ENCODE measurements at regions not wholly inside any gene's neighbourhood (a gene's known extent, or its start where the extent isn't known, plus 50 kb on each side); places are given as distances from the start of the nearest gene placed in this dataset.

- H3K9me3 ChIP-seq (ENCODE audit: low read length) = peaks cover 8% of the 10 kb centered on the region
- no peak overlapping the region for H3K9ac ChIP-seq (ENCODE audit: low read length)
- no peak overlapping the region for H3K4me3 ChIP-seq (ENCODE audit: low read depth in 1 of 2, low read length in 2 of 2)
- no peak overlapping the region for H3K27ac ChIP-seq (ENCODE audit: low read depth, low read length)
- no peaks in the 10 kb centered on the region for H3K4me1 ChIP-seq (ENCODE audit: insufficient read depth, low read length)
- no peaks in the 10 kb centered on the region for H3K27me3 ChIP-seq (ENCODE audit: control insufficient read depth in 1 of 2, insufficient read depth in 2 of 2, low read length in 2 of 2)
- H3K36me3 ChIP-seq (ENCODE audit: insufficient read depth, low read length) = no peaks in the 10 kb centered on the region
Measured at GRCh38 chr2:128710729-128711128, 392.1 kb upstream of the HS6ST1 start.

- Histone ChIP-seq H3K9me3 (ENCODE audit: low read length) (no peaks in the 10 kb centered on the region), H3K9ac (ENCODE audit: low read length) (no peak overlapping the region), H3K4me1 (ENCODE audit: insufficient read depth, low read length) (no peaks in the 10 kb centered on the region), H3K27me3 (ENCODE audit: control insufficient read depth in 1 of 2, insufficient read depth in 2 of 2, low read length in 2 of 2) (no peaks in the 10 kb centered on the region), H3K27ac (ENCODE audit: low read depth, low read length) (no peak overlapping the region), H3K36me3 (ENCODE audit: insufficient read depth, low read length) (no peaks in the 10 kb centered on the region), H3K4me3 (ENCODE audit: low read depth in 1 of 2, low read length in 2 of 2) (no peak overlapping the region)
Measured at GRCh38 chr2:128714285-128714684, 395.6 kb upstream of the HS6ST1 start.

GRCh38 chr2:128714851-128715312 lies 396.2 kb upstream of the HS6ST1 start:
- Histone ChIP-seq H3K27me3 (ENCODE audit: control insufficient read depth in 1 of 2, insufficient read depth in 2 of 2, low read length in 2 of 2) (no peaks in the 10 kb centered on the region), H3K9me3 (ENCODE audit: low read length) (no peaks in the 10 kb centered on the region), H3K4me3 (ENCODE audit: low read depth in 1 of 2, low read length in 2 of 2) (no peak overlapping the region), H3K9ac (ENCODE audit: low read length) (no peak overlapping the region), H3K36me3 (ENCODE audit: insufficient read depth, low read length) (no peaks in the 10 kb centered on the region), H3K27ac (ENCODE audit: low read depth, low read length) (no peak overlapping the region), H3K4me1 (ENCODE audit: insufficient read depth, low read length) (no peaks in the 10 kb centered on the region)

- no peaks in the 10 kb centered on the region for H3K27me3 ChIP-seq (ENCODE audit: control insufficient read depth in 1 of 2, insufficient read depth in 2 of 2, low read length in 2 of 2)
- H3K4me1 ChIP-seq (ENCODE audit: insufficient read depth, low read length) = no peaks in the 10 kb centered on the region
- no peaks in the 10 kb centered on the region for H3K9me3 ChIP-seq (ENCODE audit: low read length)
- no peak overlapping the region for H3K9ac ChIP-seq (ENCODE audit: low read length)
- no peak overlapping the region for H3K27ac ChIP-seq (ENCODE audit: low read depth, low read length)
- no peaks in the 10 kb centered on the region for H3K36me3 ChIP-seq (ENCODE audit: insufficient read depth, low read length)
- no peak overlapping the region for H3K4me3 ChIP-seq (ENCODE audit: low read depth in 1 of 2, low read length in 2 of 2)
Measured at GRCh38 chr2:128715360-128715759, 396.7 kb upstream of the HS6ST1 start.

GRCh38 chr2:128716299-128716721 lies 397.6 kb upstream of the HS6ST1 start:
- Histone ChIP-seq H3K27ac (ENCODE audit: low read depth, low read length) (no peak overlapping the region), H3K27me3 (ENCODE audit: control insufficient read depth in 1 of 2, insufficient read depth in 2 of 2, low read length in 2 of 2) (no peaks in the 10 kb centered on the region), H3K36me3 (ENCODE audit: insufficient read depth, low read length) (no peaks in the 10 kb centered on the region), H3K9ac (ENCODE audit: low read length) (no peak overlapping the region), H3K4me3 (ENCODE audit: low read depth in 1 of 2, low read length in 2 of 2) (no peak overlapping the region), H3K9me3 (ENCODE audit: low read length) (no peaks in the 10 kb centered on the region), H3K4me1 (ENCODE audit: insufficient read depth, low read length) (no peaks in the 10 kb centered on the region)

- no peak overlapping the region for H3K9ac ChIP-seq (ENCODE audit: low read length)
- no peak overlapping the region for H3K4me3 ChIP-seq (ENCODE audit: low read depth in 1 of 2, low read length in 2 of 2)
Measured at GRCh38 chr2:128717758-128718710, 399.4 kb upstream of the HS6ST1 start.

GRCh38 chr2:128720080-128721022 lies 401.7 kb upstream of the HS6ST1 start:
- H3K9ac ChIP-seq (ENCODE audit: low read length) = no peak overlapping the region
- no peaks in the 10 kb centered on the region for H3K36me3 ChIP-seq (ENCODE audit: insufficient read depth, low read length)
- no peaks in the 10 kb centered on the region for H3K27me3 ChIP-seq (ENCODE audit: control insufficient read depth in 1 of 2, insufficient read depth in 2 of 2, low read length in 2 of 2)
- no peaks in the 10 kb centered on the region for H3K9me3 ChIP-seq (ENCODE audit: low read length)
- no peak overlapping the region for H3K27ac ChIP-seq (ENCODE audit: low read depth, low read length)
- H3K4me1 ChIP-seq (ENCODE audit: insufficient read depth, low read length) = no peaks in the 10 kb centered on the region
- no peak overlapping the region for H3K4me3 ChIP-seq (ENCODE audit: low read depth in 1 of 2, low read length in 2 of 2)

More at GRCh38 chr2:128717758-128718710, 399.4 kb upstream of the HS6ST1 start:
- Histone ChIP-seq H3K27me3 (ENCODE audit: control insufficient read depth in 1 of 2, insufficient read depth in 2 of 2, low read length in 2 of 2) (no peaks in the 10 kb centered on the region), H3K27ac (ENCODE audit: low read depth, low read length) (no peak overlapping the region), H3K9me3 (ENCODE audit: low read length) (no peaks in the 10 kb centered on the region), H3K4me1 (ENCODE audit: insufficient read depth, low read length) (no peaks in the 10 kb centered on the region), H3K36me3 (ENCODE audit: insufficient read depth, low read length) (no peaks in the 10 kb centered on the region)

- H3K27ac ChIP-seq (ENCODE audit: low read depth, low read length) = no peak overlapping the region
- no peak overlapping the region for H3K9ac ChIP-seq (ENCODE audit: low read length)
- no peaks in the 10 kb centered on the region for H3K4me1 ChIP-seq (ENCODE audit: insufficient read depth, low read length)
- no peaks in the 10 kb centered on the region for H3K36me3 ChIP-seq (ENCODE audit: insufficient read depth, low read length)
- no peaks in the 10 kb centered on the region for H3K27me3 ChIP-seq (ENCODE audit: control insufficient read depth in 1 of 2, insufficient read depth in 2 of 2, low read length in 2 of 2)
- H3K4me3 ChIP-seq (ENCODE audit: low read depth in 1 of 2, low read length in 2 of 2) = no peak overlapping the region
- H3K9me3 ChIP-seq (ENCODE audit: low read length) = no peaks in the 10 kb centered on the region
Measured at GRCh38 chr2:128721096-128721495, 402.4 kb upstream of the HS6ST1 start.

- Histone ChIP-seq H3K4me3 (ENCODE audit: low read depth in 1 of 2, low read length in 2 of 2) (no peak overlapping the region), H3K27me3 (ENCODE audit: control insufficient read depth in 1 of 2, insufficient read depth in 2 of 2, low read length in 2 of 2) (no peaks in the 10 kb centered on the region), H3K36me3 (ENCODE audit: insufficient read depth, low read length) (no peaks in the 10 kb centered on the region), H3K9ac (ENCODE audit: low read length) (no peak overlapping the region), H3K9me3 (ENCODE audit: low read length) (no peaks in the 10 kb centered on the region), H3K4me1 (ENCODE audit: insufficient read depth, low read length) (no peaks in the 10 kb centered on the region), H3K27ac (ENCODE audit: low read depth, low read length) (no peak overlapping the region)
Measured at GRCh38 chr2:128722489-128722888, 403.8 kb upstream of the HS6ST1 start.

- no peak overlapping the region for H3K27ac ChIP-seq (ENCODE audit: low read depth, low read length)
- H3K9ac ChIP-seq (ENCODE audit: low read length) = no peak overlapping the region
- H3K27me3 ChIP-seq (ENCODE audit: control insufficient read depth in 1 of 2, insufficient read depth in 2 of 2, low read length in 2 of 2) = no peaks in the 10 kb centered on the region
- H3K4me3 ChIP-seq (ENCODE audit: low read depth in 1 of 2, low read length in 2 of 2) = no peak overlapping the region
- no peaks in the 10 kb centered on the region for H3K9me3 ChIP-seq (ENCODE audit: low read length)
- no peaks in the 10 kb centered on the region for H3K4me1 ChIP-seq (ENCODE audit: insufficient read depth, low read length)
- H3K36me3 ChIP-seq (ENCODE audit: insufficient read depth, low read length) = no peaks in the 10 kb centered on the region
Measured at GRCh38 chr2:128724547-128724946, 405.9 kb upstream of the HS6ST1 start.

- no peaks in the 10 kb centered on the region for H3K36me3 ChIP-seq (ENCODE audit: insufficient read depth, low read length)
- H3K9ac ChIP-seq (ENCODE audit: low read length) = no peak overlapping the region
- no peaks in the 10 kb centered on the region for H3K4me1 ChIP-seq (ENCODE audit: insufficient read depth, low read length)
- H3K27me3 ChIP-seq (ENCODE audit: control insufficient read depth in 1 of 2, insufficient read depth in 2 of 2, low read length in 2 of 2) = no peaks in the 10 kb centered on the region
- H3K4me3 ChIP-seq (ENCODE audit: low read depth in 1 of 2, low read length in 2 of 2) = no peak overlapping the region
- no peaks in the 10 kb centered on the region for H3K9me3 ChIP-seq (ENCODE audit: low read length)
- no peak overlapping the region for H3K27ac ChIP-seq (ENCODE audit: low read depth, low read length)
Measured at GRCh38 chr2:128724972-128725371, 406.3 kb upstream of the HS6ST1 start.

All from muscle layer of colon (tissue), 2 donors.